ENCODE measurements at regions not wholly inside any gene's neighbourhood (a gene's known extent, or its start where the extent isn't known, plus 50 kb on each side); places are given as distances from the start of the nearest gene placed in this dataset.
"Not testable (repeated sequence)": the region's sequence is repeated elsewhere in the genome, so short reads cannot be mapped to it uniquely, and the experiment has no call there.

GRCh38 chr17:20703781-20704180 lies 124.3 kb downstream of the CDRT15L2 start:
- no peak for TF ChIP-seq CTCF (conservative IDR thresholded peaks at IDR 0.05; ENCODE audit: low read depth, low read length)
- DNase-seq (ENCODE audit: low read depth), result no peak
- H3K4me3 ChIP-seq (ENCODE audit: low read length), result no peak overlapping the region

- not testable (repeated sequence) for H3K4me3 ChIP-seq (ENCODE audit: low read length)
These were observed 125.7 kb downstream of the CDRT15L2 start for GRCh38 chr17:20705186-20705585.

GRCh38 chr17:20706751-20707373 lies 127.3 kb downstream of the CDRT15L2 start:
- TF ChIP-seq CTCF (conservative IDR thresholded peaks at IDR 0.05; ENCODE audit: low read depth, low read length), result no peak
- H3K4me3 ChIP-seq (ENCODE audit: low read length), result no peak overlapping the region

More at GRCh38 chr17:20705186-20705585, 125.7 kb downstream of the CDRT15L2 start:
- not testable (repeated sequence) for DNase-seq (ENCODE audit: low read depth)

GRCh38 chr17:20708821-20709220 lies 129.3 kb downstream of the CDRT15L2 start:
- DNase-seq (ENCODE audit: low read depth); H3K4me3 ChIP-seq (ENCODE audit: low read length): not testable (repeated sequence)

More at GRCh38 chr17:20706751-20707373, 127.3 kb downstream of the CDRT15L2 start:
- DNase-seq (ENCODE audit: low read depth), result no peak

GRCh38 chr17:20716481-20716880 lies 137.0 kb downstream of the CDRT15L2 start:
- DNase-seq (ENCODE audit: low read depth); H3K4me3 ChIP-seq (ENCODE audit: low read length): not testable (repeated sequence)

GRCh38 chr17:20721171-20721570 lies 141.6 kb downstream of the CDRT15L2 start:
- no peak overlapping the region for H3K4me3 ChIP-seq (ENCODE audit: low read length)
- DNase-seq (ENCODE audit: low read depth), result peak; percentile 7
- no peak for TF ChIP-seq CTCF (conservative IDR thresholded peaks at IDR 0.05; ENCODE audit: low read depth, low read length)

GRCh38 chr17:20724391-20724790 lies 144.9 kb downstream of the CDRT15L2 start:
- H3K4me3 ChIP-seq (ENCODE audit: low read length); DNase-seq (ENCODE audit: low read depth): not testable (repeated sequence)

GRCh38 chr17:20727201-20727600 lies 147.7 kb downstream of the CDRT15L2 start:
- not testable (repeated sequence) for H3K4me3 ChIP-seq (ENCODE audit: low read length); DNase-seq (ENCODE audit: low read depth)

- TF ChIP-seq CTCF (conservative IDR thresholded peaks at IDR 0.05; ENCODE audit: low read depth, low read length), result no peak
- no peak overlapping the region for H3K4me3 ChIP-seq (ENCODE audit: low read length)
These were observed 148.7 kb downstream of the CDRT15L2 start for GRCh38 chr17:20728181-20728580.

GRCh38 chr17:20731131-20731530 lies 151.6 kb downstream of the CDRT15L2 start:
- H3K4me3 ChIP-seq (ENCODE audit: low read length); DNase-seq (ENCODE audit: low read depth): not testable (repeated sequence)

More at GRCh38 chr17:20728181-20728580, 148.7 kb downstream of the CDRT15L2 start:
- DNase-seq (ENCODE audit: low read depth), result no peak

All from retinal pigment epithelial cell (primary cell).